ENCODE measurements at regions not wholly inside any gene's neighbourhood (a gene's known extent, or its start where the extent isn't known, plus 50 kb on each side); places are given as distances from the start of the nearest gene placed in this dataset.
"Not testable (repeated sequence)": the region's sequence is repeated elsewhere in the genome, so short reads cannot be mapped to it uniquely, and the experiment has no call there.

DNA sequence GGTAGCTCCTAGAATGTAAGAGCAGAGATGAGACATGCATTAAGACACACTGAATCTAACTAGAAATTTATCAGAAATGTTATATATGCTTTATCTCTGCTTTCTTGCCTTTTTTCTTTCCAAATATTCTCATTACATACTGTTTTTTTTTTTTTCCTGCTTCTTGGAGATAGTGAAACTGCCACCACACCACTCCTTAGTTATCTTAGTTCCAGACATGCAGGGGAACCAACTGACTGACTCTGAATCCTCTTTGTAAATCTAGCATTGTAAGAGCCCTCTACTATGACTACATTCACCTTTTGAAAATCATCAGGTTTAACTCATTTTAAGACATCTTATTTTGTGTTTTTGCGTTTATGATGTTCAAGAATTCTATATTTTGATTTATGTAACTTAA lies 181.3 kb upstream of the ST8SIA4 start:
- Mint-ChIP-seq H3K4me1 (no peaks in the 10 kb centered on the region), H3K27me3 (peaks cover 9% of the 10 kb centered on the region), H3K27ac (no peak overlapping the region)

DNA sequence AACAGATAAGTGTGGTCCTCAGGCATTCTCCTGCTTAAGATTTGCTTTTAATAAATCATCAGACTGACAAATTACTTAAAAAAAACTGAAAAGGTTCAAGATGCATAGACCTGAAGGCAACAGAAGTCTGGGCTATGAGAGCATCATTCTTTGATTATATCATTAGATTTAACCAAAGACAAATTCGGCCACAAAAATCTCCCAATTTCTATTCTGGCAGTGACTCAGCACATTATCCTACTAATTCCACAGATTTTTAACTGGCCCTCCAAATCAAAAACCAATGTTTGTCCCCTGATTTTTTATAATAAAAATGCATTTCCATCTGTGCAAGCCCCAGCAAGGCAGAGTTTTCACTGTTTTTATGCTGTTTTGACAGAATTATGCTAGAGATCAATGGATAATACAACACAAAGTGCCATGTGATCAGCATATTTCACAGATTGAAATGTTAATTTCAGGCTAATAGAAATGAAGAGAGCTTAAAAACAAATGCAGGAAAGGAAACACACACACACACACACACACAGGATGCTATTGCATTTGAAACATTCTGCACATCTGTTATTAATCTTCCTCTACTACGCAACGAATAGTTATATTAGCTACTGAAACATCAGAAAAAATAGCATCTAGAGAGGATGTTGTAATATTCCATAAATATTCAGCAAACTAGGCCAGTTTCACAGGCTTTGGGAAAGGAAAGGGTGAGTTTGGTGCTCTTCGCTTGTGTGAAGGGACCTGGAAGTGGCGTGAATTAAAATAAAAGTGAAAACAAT lies 177.6 kb upstream of the ST8SIA4 start:
- no peaks in the 10 kb centered on the region for H3K9me3 Mint-ChIP-seq
- peaks cover 9% of the 10 kb centered on the region for H3K27me3 Mint-ChIP-seq
- H3K36me3 Mint-ChIP-seq = no peaks in the 10 kb centered on the region
- no peak overlapping the region for H3K27ac Mint-ChIP-seq
- no peaks in the 10 kb centered on the region for H3K4me1 Mint-ChIP-seq
- no peak for ATAC-seq
- H3K4me3 Mint-ChIP-seq = no peak overlapping the region

More for the DNA sequence above, 181.3 kb upstream of the ST8SIA4 start:
- no peak for ATAC-seq
- Mint-ChIP-seq H3K36me3 (no peaks in the 10 kb centered on the region), H3K4me3 (no peak overlapping the region), H3K9me3 (no peaks in the 10 kb centered on the region)

DNA sequence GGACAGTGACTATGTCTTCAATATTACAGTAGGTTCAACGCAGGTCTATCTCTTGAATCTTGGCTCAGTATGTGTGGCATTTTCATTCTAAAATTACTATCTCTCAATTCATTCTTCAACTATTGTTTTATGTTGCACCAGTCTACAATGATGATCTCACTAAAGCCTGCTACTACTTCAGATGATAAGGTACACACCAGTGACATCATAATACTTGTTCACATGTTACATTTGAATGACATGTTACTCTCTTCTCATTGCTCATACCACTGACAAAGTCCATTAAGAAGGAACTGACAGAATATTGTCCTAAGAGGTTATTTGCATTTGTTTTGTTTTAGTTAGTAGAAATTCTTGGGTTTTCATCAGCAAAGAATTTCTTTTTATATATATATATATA lies 165.2 kb upstream of the ST8SIA4 start:
- H3K4me1 Mint-ChIP-seq = no peaks in the 10 kb centered on the region
- H3K27ac Mint-ChIP-seq = no peak overlapping the region
- H3K36me3 Mint-ChIP-seq = no peaks in the 10 kb centered on the region
- peaks cover 9% of the 10 kb centered on the region for H3K27me3 Mint-ChIP-seq
- H3K9me3 Mint-ChIP-seq = no peaks in the 10 kb centered on the region
- no peak for ATAC-seq
- H3K4me3 Mint-ChIP-seq = no peak overlapping the region

DNA sequence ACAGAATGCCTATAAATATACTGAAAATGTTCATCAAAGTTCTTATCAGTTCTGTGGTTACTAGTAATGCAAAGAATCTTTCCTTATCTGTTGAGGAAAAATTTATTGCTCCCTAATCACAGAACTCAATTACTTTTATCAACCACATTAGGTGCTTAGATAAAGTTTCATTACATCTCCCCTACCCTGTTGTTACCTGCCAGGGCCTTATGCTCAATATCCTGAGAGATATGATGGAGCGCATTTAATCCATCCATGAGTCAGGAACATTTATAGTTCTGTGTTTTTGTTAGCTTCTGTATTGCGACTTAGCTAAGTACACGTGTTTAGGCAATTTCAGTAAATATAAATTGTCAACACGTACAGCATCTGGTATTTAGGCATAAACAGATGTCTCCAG lies 164.3 kb upstream of the ST8SIA4 start:
- no peaks in the 10 kb centered on the region for H3K9me3 Mint-ChIP-seq
- H3K27ac Mint-ChIP-seq = no peak overlapping the region
- H3K27me3 Mint-ChIP-seq = peaks cover 12% of the 10 kb centered on the region
- no peak for ATAC-seq
- H3K36me3 Mint-ChIP-seq = no peaks in the 10 kb centered on the region
- H3K4me1 Mint-ChIP-seq = no peaks in the 10 kb centered on the region
- no peak overlapping the region for H3K4me3 Mint-ChIP-seq

DNA sequence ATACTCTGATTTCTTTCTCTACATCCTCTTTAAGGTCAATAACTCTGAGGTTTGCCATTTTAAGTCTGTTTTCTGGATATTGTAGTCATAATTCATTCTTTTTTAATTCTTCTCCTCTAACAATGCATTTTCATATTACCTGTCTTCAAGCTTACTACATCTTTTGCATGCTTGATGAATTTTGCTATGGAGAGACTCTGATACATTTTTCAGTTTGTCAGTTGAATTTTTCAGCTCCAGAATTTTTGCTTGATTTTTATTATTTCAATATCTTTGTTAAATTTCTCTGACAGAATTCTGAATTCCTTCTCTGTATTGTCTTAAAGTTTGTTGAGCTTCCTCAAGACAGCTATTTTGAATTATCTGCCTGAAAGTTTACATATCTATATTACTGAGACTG lies 159.8 kb upstream of the ST8SIA4 start:
- Mint-ChIP-seq H3K36me3 (no peaks in the 10 kb centered on the region), H3K27me3 (peaks cover 12% of the 10 kb centered on the region), H3K27ac (no peak overlapping the region), H3K9me3 (peaks cover 5% of the 10 kb centered on the region), H3K4me3 (no peak overlapping the region), H3K4me1 (no peaks in the 10 kb centered on the region)
- ATAC-seq = no peak

DNA sequence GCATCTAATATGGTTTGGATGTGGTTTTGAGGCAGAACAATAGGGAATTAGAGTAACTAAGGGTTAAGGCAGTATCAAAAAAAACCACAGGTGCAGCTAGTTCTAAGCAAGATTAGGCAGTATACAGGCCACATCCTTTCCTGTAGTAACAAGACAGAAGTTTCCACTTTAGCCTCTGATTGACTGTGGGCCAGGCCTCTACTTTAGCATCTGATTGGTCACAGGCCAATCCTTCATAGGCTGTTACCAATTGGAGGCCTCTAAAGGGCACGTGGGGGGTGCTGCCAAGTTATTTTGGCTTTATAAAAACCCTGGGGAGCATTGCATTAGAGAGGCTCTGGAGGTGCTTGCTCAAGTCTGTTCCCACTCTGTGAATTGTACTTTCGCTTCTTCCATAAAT lies 144.1 kb upstream of the ST8SIA4 start:
- no peaks in the 10 kb centered on the region for H3K27me3 Mint-ChIP-seq
- H3K4me3 Mint-ChIP-seq = no peak overlapping the region
- H3K36me3 Mint-ChIP-seq = no peaks in the 10 kb centered on the region
- no peak overlapping the region for H3K27ac Mint-ChIP-seq
- H3K9me3 Mint-ChIP-seq = no peaks in the 10 kb centered on the region
- ATAC-seq = no peak
- no peaks in the 10 kb centered on the region for H3K4me1 Mint-ChIP-seq

DNA sequence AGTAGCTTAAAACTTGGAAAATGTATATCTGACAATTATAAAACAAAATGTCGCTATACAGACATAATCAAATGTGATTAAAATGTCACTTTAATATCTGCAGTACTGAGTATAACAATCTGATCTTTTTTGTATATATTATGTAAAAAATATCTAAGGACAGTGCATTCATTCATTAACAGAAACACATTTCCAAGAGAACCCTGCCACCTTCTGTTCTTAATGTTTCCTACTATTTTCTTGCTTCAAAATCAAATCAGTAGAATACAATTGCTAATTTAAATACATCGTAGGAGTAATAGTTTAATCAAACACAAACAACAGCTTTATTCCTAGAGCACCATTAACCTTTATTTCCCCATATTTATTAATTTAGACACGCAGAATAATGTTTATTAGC lies 142.6 kb upstream of the ST8SIA4 start:
- Mint-ChIP-seq H3K27ac (no peak overlapping the region), H3K4me1 (no peaks in the 10 kb centered on the region), H3K36me3 (no peaks in the 10 kb centered on the region), H3K4me3 (no peak overlapping the region), H3K9me3 (no peaks in the 10 kb centered on the region), H3K27me3 (no peaks in the 10 kb centered on the region)
- ATAC-seq = no peak

DNA sequence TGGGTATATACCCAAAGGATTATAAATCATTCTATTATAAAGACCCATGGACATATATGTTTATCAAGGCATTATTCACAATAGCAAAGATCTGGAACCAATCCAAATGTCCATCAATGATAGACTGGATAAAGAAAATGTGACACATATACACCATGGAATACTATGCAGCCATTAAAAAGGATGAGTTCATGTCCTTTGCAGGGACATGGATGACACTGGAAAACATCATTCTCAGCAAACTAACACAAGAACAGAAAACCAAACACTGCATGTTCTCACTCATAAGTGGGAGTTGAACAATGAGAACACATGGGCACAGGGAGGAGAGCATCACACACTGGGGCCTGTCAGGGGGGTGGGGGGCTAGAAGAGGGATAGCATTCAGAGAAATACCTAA lies 136.9 kb upstream of the ST8SIA4 start:
- H3K27ac Mint-ChIP-seq, ATAC-seq, H3K4me3 Mint-ChIP-seq, H3K36me3 Mint-ChIP-seq, H3K9me3 Mint-ChIP-seq, H3K27me3 Mint-ChIP-seq, H3K4me1 Mint-ChIP-seq: not testable (repeated sequence)

DNA sequence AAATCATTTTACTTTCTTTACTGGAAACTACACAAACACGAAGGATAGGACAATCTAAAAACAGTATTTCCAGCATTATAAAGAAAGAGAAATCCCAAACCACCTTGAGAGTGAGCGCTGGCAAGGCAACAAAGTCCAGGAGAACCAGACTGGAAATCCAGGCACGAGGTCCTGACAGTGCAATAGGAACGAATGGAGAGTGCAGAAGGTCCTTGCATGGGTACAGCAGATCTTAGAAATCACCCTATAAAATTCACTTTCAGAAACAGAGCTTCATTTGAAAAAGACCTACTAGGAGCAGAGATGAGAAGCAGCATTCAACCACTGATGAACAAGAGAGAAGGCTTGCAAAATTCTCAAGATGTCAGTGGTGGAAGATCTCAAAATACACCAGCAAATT lies 133.7 kb upstream of the ST8SIA4 start:
- Mint-ChIP-seq H3K36me3 (no peaks in the 10 kb centered on the region), H3K4me3 (no peak overlapping the region), H3K27me3 (no peaks in the 10 kb centered on the region), H3K4me1 (no peaks in the 10 kb centered on the region), H3K9me3 (peaks cover 8% of the 10 kb centered on the region), H3K27ac (no peak overlapping the region)
- ATAC-seq = no peak

DNA sequence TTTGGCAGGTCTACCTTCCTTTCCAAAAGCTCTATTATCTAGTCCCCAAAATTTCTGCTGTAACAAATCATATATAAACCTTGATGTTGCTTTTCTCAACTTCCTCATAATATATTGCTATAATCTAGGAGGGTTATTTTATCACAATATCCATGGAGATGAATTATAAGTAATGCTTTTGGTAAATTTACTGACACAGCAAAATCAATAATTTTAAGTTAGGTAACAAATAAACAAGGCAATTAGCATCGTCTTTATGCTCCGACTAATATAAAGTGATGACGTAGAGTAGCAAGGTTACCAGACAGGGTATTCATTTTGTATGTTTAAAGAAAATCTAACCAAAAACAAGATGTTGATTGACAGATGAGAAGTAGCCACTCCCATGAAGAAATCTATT lies 132.3 kb upstream of the ST8SIA4 start:
- no peaks in the 10 kb centered on the region for H3K4me1 Mint-ChIP-seq
- no peaks in the 10 kb centered on the region for H3K27me3 Mint-ChIP-seq
- no peak overlapping the region for H3K27ac Mint-ChIP-seq
- H3K4me3 Mint-ChIP-seq = no peak overlapping the region
- H3K36me3 Mint-ChIP-seq = no peaks in the 10 kb centered on the region
- H3K9me3 Mint-ChIP-seq = peaks cover 8% of the 10 kb centered on the region
- ATAC-seq = no peak

DNA sequence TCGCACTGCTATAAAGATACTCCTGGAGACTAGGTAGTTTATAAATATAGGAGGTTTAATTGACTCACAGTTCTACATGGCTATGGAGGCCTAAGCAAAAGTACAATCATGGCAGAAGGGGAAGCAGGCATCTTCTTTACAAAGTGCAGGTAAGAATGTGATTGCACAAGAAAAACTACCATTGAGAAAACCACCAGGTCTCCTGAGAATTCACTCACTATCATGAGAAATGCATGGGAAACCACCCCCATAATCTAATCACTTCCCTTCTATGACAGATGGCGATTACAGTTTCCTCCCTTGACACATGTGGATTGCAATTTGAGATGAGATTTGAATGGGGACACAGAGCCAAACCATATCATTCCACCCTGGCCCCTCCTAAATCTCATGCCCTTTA lies 121.2 kb upstream of the ST8SIA4 start:
- H3K27ac Mint-ChIP-seq = no peak overlapping the region
- no peaks in the 10 kb centered on the region for H3K27me3 Mint-ChIP-seq
- H3K4me1 Mint-ChIP-seq = peaks cover 10% of the 10 kb centered on the region
- H3K9me3 Mint-ChIP-seq = peaks cover 3% of the 10 kb centered on the region
- H3K4me3 Mint-ChIP-seq = no peak overlapping the region
- peaks cover 5% of the 10 kb centered on the region for H3K36me3 Mint-ChIP-seq
- peak; percentile 87 for ATAC-seq

DNA sequence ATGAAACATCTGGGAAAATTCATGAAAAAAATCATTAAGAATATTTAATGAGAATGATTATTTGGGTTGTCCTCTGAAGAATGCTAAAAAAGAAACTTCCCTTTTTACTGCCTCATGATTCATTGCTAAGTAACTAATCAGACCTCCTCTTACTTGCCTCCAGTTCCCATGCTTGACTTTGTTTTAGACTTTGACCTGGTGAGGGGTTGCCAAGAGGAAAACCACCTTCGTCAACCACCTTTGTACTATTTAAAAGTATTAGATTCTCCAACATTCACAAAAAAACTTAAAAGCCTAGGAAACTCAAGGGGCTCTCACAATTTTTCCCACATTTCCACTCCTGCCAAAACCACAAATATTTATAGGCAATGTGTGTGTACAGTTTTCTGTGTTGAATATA lies 115.2 kb upstream of the ST8SIA4 start:
- Mint-ChIP-seq H3K27me3 (no peaks in the 10 kb centered on the region), H3K36me3 (no peaks in the 10 kb centered on the region), H3K9me3 (no peaks in the 10 kb centered on the region), H3K4me1 (no peaks in the 10 kb centered on the region), H3K27ac (no peak overlapping the region), H3K4me3 (no peak overlapping the region)
- no peak for ATAC-seq

DNA sequence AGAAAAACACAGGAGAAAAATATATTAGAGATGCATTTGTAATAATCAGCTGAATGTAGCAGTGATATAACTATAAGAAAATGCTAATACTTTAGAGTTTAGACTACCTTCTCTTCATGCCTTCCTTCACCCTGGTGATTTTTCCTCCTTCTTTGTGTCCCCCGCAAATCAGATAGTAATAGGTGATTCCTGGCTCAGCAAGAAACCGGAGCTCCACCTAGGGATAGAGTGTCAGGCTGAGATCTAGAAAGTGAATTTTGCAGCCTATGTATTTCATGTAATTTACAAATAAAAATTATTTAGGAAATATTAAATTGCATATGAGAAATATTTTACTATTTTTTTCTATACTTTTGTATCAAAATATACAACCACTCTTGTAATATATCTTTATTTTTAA lies 109.8 kb upstream of the ST8SIA4 start:
- H3K9me3 Mint-ChIP-seq = no peaks in the 10 kb centered on the region
- H3K27ac Mint-ChIP-seq = no peak overlapping the region
- no peaks in the 10 kb centered on the region for H3K36me3 Mint-ChIP-seq
- no peaks in the 10 kb centered on the region for H3K27me3 Mint-ChIP-seq
- no peak overlapping the region for H3K4me3 Mint-ChIP-seq
- no peak for ATAC-seq
- peaks cover 11% of the 10 kb centered on the region for H3K4me1 Mint-ChIP-seq

DNA sequence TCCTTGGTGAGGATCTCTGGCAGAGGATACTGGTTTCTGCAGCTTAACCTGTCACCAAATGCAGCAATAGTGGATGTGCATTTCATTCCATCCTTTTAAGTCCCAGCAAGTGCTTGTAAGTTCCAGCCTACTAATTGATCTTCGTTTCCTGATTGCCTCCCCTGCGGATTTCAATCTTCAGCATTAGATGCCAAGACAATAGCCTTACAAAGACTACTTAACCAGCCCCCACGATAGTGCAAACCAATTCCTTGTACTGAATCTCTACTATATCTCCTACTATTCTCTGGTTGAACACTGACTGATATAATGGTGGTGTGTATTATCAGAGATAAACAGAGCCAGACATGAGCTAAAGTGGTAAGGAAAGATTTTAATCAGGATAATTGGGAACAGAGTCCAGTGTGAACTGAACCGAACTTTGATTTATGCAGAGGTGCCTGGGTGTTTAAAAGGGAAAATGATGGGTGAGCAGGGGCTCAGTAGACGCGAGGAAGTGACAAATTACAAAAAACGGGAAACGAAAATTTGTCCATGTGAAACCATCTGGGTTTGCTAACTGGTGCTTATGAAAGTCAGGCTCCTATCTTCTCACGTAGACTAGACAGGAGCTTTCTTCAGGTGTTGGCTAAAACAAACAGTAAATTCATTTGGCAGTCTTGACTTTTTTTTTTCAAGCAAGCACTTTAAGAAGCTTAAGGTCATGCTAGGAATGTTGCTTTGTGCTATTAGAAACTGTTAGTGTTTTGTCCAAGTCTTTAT lies 106.9 kb upstream of the ST8SIA4 start:
- no peak overlapping the region for H3K4me3 Mint-ChIP-seq
- H3K36me3 Mint-ChIP-seq = no peaks in the 10 kb centered on the region
- ATAC-seq = peak; percentile 81
- peaks cover 11% of the 10 kb centered on the region for H3K4me1 Mint-ChIP-seq
- H3K27ac Mint-ChIP-seq = peak overlapping the region; percentile 4
- no peaks in the 10 kb centered on the region for H3K27me3 Mint-ChIP-seq
- H3K9me3 Mint-ChIP-seq = no peaks in the 10 kb centered on the region

DNA sequence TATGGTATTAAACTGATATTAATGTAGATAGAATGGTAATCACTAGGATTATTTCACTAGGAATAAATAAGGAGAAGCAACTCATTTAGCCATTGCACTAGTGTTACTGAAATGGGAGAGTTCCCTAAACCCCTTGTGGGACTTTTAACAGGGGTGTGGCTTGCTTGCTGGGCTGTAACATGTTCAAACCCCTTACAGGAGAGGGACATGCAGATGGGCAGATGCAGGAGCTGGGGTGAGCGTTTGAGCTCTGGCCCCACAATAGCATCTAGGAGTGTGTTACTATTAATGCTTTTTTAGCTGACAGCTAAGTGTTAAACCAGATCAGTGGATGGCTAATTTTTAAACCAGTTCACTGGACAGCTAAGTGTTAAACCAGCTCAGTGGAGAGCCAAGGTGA lies 89.3 kb upstream of the ST8SIA4 start:
- no peak for ATAC-seq
- H3K27me3 Mint-ChIP-seq = peaks cover 18% of the 10 kb centered on the region
- H3K27ac Mint-ChIP-seq = no peak overlapping the region
- H3K4me3 Mint-ChIP-seq = no peak overlapping the region
- H3K9me3 Mint-ChIP-seq = no peaks in the 10 kb centered on the region
- no peaks in the 10 kb centered on the region for H3K36me3 Mint-ChIP-seq
- H3K4me1 Mint-ChIP-seq = no peaks in the 10 kb centered on the region

DNA sequence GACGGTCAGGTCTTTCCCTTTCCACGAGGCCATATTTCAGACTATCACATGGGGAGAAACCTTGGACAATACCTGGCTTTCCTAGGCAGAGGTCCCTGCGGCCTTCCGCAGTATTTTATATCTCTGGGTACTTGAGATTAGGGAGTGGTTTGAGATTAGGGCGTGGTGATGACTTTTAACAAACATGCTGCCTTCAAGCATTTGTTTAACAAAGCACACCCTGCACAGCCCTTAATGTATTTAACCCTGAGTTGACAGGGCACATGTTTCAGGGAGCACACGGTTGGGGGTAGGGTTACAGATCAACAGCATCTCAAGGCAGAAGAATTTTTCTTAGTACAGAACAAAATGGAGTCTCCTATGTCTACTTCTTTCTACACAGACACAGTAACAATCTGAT lies 80.5 kb upstream of the ST8SIA4 start:
- not testable (repeated sequence) for H3K4me1 Mint-ChIP-seq, H3K9me3 Mint-ChIP-seq, H3K27ac Mint-ChIP-seq, H3K36me3 Mint-ChIP-seq, H3K4me3 Mint-ChIP-seq, ATAC-seq
- H3K27me3 Mint-ChIP-seq = peaks cover 16% of the 10 kb centered on the region
